ES-I3 (cell line): ENCODE measurements at regions not wholly inside any gene's neighbourhood (a gene's known extent, or its start where the extent isn't known, plus 50 kb on each side); places are given as distances from the start of the nearest gene placed in this dataset.

Experiments used
- H3K36me3 ChIP-seq: 2 replicates; pipeline ENCODE4 v1.6.1; 2013; ENCODE audit warnings: mild to moderate bottlenecking, low read length, control low read depth, moderate library complexity; ENCODE audit not compliant: insufficient read depth
- H3K4me1 ChIP-seq: 2 replicates; pipeline ENCODE4 v1.6.1; 2013; ENCODE audit warnings: mild to moderate bottlenecking, control low read depth, low read length; ENCODE audit not compliant: insufficient read depth
- H3K9ac ChIP-seq: 2 replicates; pipeline ENCODE4 v1.6.1; 2013; ENCODE audit warnings: low read depth, mild to moderate bottlenecking, low read length, moderate library complexity
- H3K9me3 ChIP-seq: 2 replicates; pipeline ENCODE4 v1.6.1; 2013; ENCODE audit warnings: mild to moderate bottlenecking, low read length, moderate library complexity; ENCODE audit not compliant: control insufficient read depth, insufficient read depth

GRCh38 chr14:29419736-29420135 lies 507.9 kb downstream of the PRKD1 start:
- Histone ChIP-seq H3K9me3 (no peaks in the 10 kb centered on the region), H3K9ac (no peak overlapping the region), H3K4me1 (no peaks in the 10 kb centered on the region), H3K36me3 (no peaks in the 10 kb centered on the region)

- no peaks in the 10 kb centered on the region for H3K9me3 ChIP-seq
- H3K4me1 ChIP-seq = no peaks in the 10 kb centered on the region
- no peak overlapping the region for H3K9ac ChIP-seq
Observed at GRCh38 chr14:29421156-29421728, 506.4 kb downstream of the PRKD1 start.

GRCh38 chr14:29425705-29426482 lies 501.8 kb downstream of the PRKD1 start:
- Histone ChIP-seq H3K36me3 (no peaks in the 10 kb centered on the region), H3K9ac (no peak overlapping the region), H3K9me3 (no peaks in the 10 kb centered on the region), H3K4me1 (no peaks in the 10 kb centered on the region)

More at GRCh38 chr14:29421156-29421728, 506.4 kb downstream of the PRKD1 start:
- H3K36me3 ChIP-seq = no peaks in the 10 kb centered on the region

GRCh38 chr14:29442696-29443095 lies 485.0 kb downstream of the PRKD1 start:
- H3K36me3 ChIP-seq = no peaks in the 10 kb centered on the region
- no peaks in the 10 kb centered on the region for H3K9me3 ChIP-seq
- no peak overlapping the region for H3K9ac ChIP-seq
- H3K4me1 ChIP-seq = peaks cover 9% of the 10 kb centered on the region

- H3K4me1 ChIP-seq = peaks cover 9% of the 10 kb centered on the region
Observed at GRCh38 chr14:29444216-29444615, 483.4 kb downstream of the PRKD1 start.

GRCh38 chr14:29444805-29445204 lies 482.8 kb downstream of the PRKD1 start:
- no peaks in the 10 kb centered on the region for H3K9me3 ChIP-seq
- H3K9ac ChIP-seq = no peak overlapping the region
- peaks cover 9% of the 10 kb centered on the region for H3K4me1 ChIP-seq
- no peaks in the 10 kb centered on the region for H3K36me3 ChIP-seq

More at GRCh38 chr14:29444216-29444615, 483.4 kb downstream of the PRKD1 start:
- Histone ChIP-seq H3K9ac (no peak overlapping the region), H3K9me3 (no peaks in the 10 kb centered on the region), H3K36me3 (no peaks in the 10 kb centered on the region)

GRCh38 chr14:29446971-29447370 lies 480.7 kb downstream of the PRKD1 start:
- Histone ChIP-seq H3K9me3 (no peaks in the 10 kb centered on the region), H3K36me3 (no peaks in the 10 kb centered on the region), H3K9ac (no peak overlapping the region)

GRCh38 chr14:29451941-29452340 lies 475.7 kb downstream of the PRKD1 start:
- Histone ChIP-seq H3K4me1 (no peaks in the 10 kb centered on the region), H3K9me3 (no peaks in the 10 kb centered on the region), H3K9ac (no peak overlapping the region), H3K36me3 (no peaks in the 10 kb centered on the region)

More at GRCh38 chr14:29446971-29447370, 480.7 kb downstream of the PRKD1 start:
- peaks cover 9% of the 10 kb centered on the region for H3K4me1 ChIP-seq

- H3K9me3 ChIP-seq = no peaks in the 10 kb centered on the region
- no peaks in the 10 kb centered on the region for H3K4me1 ChIP-seq
- no peak overlapping the region for H3K9ac ChIP-seq
- no peaks in the 10 kb centered on the region for H3K36me3 ChIP-seq
Observed at GRCh38 chr14:29453045-29453444, 474.6 kb downstream of the PRKD1 start.

- Histone ChIP-seq H3K36me3 (no peaks in the 10 kb centered on the region), H3K9me3 (no peaks in the 10 kb centered on the region), H3K9ac (no peak overlapping the region), H3K4me1 (no peaks in the 10 kb centered on the region)
Observed at GRCh38 chr14:29454026-29454693, 473.5 kb downstream of the PRKD1 start.

- no peaks in the 10 kb centered on the region for H3K36me3 ChIP-seq
- no peaks in the 10 kb centered on the region for H3K4me1 ChIP-seq
- no peak overlapping the region for H3K9ac ChIP-seq
- no peaks in the 10 kb centered on the region for H3K9me3 ChIP-seq
Observed at GRCh38 chr14:29458547-29458946, 469.1 kb downstream of the PRKD1 start.

- Histone ChIP-seq H3K36me3 (no peaks in the 10 kb centered on the region), H3K9me3 (no peaks in the 10 kb centered on the region), H3K4me1 (no peaks in the 10 kb centered on the region), H3K9ac (no peak overlapping the region)
Observed at GRCh38 chr14:29459531-29459930, 468.1 kb downstream of the PRKD1 start.

GRCh38 chr14:29459969-29460560 lies 467.6 kb downstream of the PRKD1 start:
- Histone ChIP-seq H3K36me3 (no peaks in the 10 kb centered on the region), H3K9ac (no peak overlapping the region), H3K4me1 (no peaks in the 10 kb centered on the region), H3K9me3 (no peaks in the 10 kb centered on the region)

GRCh38 chr14:29461101-29461500 lies 466.5 kb downstream of the PRKD1 start:
- H3K9me3 ChIP-seq = no peaks in the 10 kb centered on the region
- no peak overlapping the region for H3K9ac ChIP-seq
- no peaks in the 10 kb centered on the region for H3K36me3 ChIP-seq
- H3K4me1 ChIP-seq = no peaks in the 10 kb centered on the region
